Superior temporal gyrus (tissue), 1 donor: ENCODE measurements at regions not wholly inside any gene's neighbourhood (a gene's known extent, or its start where the extent isn't known, plus 50 kb on each side); places are given as distances from the start of the nearest gene placed in this dataset.

Source experiments
- DNase-seq: peaks from one replicate; pipeline ENCODE4 v3.0.0-alpha.2; 2016; ENCODE audit errors: extremely low spot score

DNA sequence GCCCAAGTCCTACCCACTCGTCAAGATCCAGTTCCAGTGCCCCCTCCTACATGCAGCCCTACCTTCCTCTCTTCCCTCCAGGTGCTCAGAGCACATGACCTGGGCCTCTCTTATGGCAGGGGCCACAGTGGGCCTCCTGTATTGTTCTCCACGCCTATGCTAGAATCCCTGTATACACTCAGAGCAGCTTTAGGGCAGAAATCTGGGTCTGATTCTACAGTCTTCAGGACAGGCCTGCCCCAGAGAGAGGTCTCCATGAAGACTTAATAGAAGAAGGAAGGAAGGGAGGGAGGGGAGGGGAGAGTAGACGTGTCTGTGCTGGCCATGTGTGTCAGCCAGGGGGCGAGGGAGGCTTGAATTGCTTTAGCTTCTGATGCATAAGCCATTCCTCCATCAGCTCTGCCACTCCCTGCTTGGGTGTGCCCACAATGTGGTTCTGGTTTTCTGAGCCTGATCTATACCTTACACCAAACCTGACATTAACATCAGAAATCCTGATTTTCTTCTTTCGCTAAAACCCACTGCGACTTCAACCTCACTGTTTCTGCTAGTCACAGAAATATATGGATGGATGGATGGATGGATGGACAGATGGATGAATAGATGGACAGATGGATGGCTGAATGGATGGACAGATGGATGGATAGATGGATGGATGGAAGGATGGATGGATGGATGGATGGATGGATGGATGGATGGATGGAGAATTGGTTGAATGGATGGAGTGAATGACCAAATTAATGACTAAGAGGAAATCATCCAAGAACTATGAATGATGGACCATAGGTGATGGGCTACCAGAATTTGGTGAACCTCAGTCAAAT is 56.6 kb upstream of the PRDM11 start:
- DNase-seq, result no peak

DNA sequence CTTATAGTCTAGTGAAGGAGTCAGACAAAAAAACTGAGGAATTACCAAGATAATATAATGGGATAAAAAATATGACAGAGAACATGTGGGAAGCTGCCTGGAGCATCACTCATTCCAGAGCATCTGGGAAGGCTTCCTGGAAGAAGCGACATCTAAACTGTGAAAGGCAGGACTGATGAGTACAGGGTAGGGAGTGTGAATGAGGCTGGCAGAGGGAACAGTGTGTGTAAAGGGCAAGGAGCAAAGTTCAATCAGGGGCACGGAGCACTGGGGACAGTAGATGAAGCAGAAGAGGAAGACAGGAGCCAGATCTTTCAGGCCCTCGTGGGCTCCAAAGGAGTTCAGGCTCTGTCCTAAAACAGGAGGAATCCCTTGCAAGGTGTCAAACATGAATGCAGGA is 55.8 kb upstream of the PRDM11 start:
- no peak for DNase-seq

GRCh38 chr11:45091563-45092403 is 54.7 kb upstream of the PRDM11 start:
- no peak for DNase-seq

- no peak for DNase-seq
These were observed 54.0 kb upstream of the PRDM11 start for GRCh38 chr11:45092404-45092785.

GRCh38 chr11:45092901-45093760 is 53.3 kb upstream of the PRDM11 start:
- no peak for DNase-seq

- no peak for DNase-seq
These were observed 52.5 kb upstream of the PRDM11 start for GRCh38 chr11:45093761-45094455.

DNA sequence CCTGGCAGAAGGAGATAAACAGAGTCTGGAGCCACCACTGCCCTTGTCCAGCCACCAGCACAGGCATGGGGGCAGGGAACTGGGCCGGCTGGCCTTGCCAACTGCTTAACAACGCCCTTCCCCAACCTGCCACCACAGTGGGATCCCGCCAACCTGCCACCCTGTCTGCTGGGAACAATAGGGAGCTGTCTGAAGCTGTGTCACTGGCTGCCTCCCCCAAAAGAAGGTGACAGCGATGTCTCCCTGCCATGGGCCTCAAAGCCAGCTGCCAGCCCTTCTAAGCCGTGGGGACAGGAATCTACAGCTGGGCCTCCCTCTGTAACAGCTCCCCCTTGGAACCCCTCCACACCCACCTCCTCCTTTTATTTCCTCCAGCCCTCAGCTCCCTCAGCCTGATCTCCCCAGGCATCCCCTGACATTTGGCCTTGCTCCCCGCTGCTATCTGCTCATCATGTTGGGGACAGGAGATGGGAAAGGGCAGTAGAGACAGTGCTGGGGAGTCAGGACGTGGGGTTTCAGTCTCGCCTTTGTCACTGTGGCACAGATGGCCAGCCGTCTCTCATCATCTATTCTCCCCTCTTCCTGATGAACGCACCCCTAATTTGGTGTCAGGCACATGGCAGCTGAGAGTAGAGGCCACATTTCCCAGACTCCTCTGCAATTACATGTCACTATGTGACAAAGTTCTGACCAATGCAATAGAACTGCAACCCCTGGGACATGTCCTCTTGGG is 51.3 kb upstream of the PRDM11 start:
- DNase-seq, result no peak

GRCh38 chr11:45095691-45096010 is 50.8 kb upstream of the PRDM11 start:
- DNase-seq, result no peak

DNA sequence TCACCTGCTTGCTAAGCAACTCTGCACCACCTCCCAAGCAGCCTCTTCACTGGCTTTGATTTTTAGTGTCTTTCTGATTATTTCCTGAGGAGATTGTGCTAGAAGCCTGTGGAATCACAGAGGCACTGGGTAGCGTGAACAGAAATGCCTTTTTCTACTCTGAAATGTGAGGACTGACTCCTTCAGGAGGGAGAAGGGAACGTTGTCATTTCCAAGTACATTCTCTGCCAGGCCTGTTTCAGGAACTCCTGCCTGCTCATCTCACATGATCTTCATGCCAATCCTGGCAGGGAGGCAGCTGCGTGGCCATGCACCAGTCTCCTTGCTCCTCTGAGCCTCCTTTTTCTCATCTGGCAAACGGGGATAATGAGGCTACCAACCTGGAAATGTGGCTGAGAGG is 49.8 kb upstream of the PRDM11 start:
- DNase-seq, result no peak
